ENCODE measurements at regions not wholly inside any gene's neighbourhood (a gene's known extent, or its start where the extent isn't known, plus 50 kb on each side); places are given as distances from the start of the nearest gene placed in this dataset.

DNA sequence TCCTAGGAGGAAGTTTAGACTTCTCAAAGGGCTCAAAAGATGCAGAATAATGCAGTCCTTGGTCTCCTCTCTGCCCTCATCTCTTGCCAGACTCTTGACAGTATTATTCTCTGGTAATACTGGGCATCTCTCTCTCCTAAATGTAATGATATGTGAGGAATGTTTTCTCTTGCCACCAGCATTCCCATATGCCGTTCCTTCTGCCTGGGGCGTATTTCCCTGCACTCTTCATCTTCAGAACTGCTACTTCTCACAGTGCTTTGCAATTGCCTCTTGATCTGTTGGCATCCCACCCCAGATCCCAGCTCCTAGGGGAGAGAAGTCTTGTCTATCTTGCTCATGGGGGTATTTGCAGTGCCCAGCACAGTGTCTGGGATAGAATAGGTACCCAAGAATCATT is 107.4 kb downstream of the RASSF10 start:
- Histone ChIP-seq H3K4me3 (no peak overlapping the region), H3K27ac (no peak overlapping the region), H3K9me3 (no peaks in the 10 kb centered on the region), H3K27me3 (no peaks in the 10 kb centered on the region), H3K4me1 (peaks cover under 1% of the 10 kb centered on the region), H3K36me3 (no peaks in the 10 kb centered on the region)
- TF ChIP-seq POLR2AphosphoS5 (IDR thresholded peaks at IDR 0.05) (no peak), EP300 (IDR thresholded peaks at IDR 0.05) (no peak), POLR2A (IDR thresholded peaks at IDR 0.05) (no peak)
- TF ChIP-seq, protein P1, sequence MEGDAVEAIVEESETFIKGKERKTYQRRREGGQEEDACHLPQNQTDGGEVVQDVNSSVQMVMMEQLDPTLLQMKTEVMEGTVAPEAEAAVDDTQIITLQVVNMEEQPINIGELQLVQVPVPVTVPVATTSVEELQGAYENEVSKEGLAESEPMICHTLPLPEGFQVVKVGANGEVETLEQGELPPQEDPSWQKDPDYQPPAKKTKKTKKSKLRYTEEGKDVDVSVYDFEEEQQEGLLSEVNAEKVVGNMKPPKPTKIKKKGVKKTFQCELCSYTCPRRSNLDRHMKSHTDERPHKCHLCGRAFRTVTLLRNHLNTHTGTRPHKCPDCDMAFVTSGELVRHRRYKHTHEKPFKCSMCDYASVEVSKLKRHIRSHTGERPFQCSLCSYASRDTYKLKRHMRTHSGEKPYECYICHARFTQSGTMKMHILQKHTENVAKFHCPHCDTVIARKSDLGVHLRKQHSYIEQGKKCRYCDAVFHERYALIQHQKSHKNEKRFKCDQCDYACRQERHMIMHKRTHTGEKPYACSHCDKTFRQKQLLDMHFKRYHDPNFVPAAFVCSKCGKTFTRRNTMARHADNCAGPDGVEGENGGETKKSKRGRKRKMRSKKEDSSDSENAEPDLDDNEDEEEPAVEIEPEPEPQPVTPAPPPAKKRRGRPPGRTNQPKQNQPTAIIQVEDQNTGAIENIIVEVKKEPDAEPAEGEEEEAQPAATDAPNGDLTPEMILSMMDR (IDR thresholded peaks at IDR 0.05): no peak
- no peak for DNase-seq (ENCODE audit: low spot score in 2 of 2)
- 81% methylated on average over 2 of the region's 2 CpGs for WGBS

DNA sequence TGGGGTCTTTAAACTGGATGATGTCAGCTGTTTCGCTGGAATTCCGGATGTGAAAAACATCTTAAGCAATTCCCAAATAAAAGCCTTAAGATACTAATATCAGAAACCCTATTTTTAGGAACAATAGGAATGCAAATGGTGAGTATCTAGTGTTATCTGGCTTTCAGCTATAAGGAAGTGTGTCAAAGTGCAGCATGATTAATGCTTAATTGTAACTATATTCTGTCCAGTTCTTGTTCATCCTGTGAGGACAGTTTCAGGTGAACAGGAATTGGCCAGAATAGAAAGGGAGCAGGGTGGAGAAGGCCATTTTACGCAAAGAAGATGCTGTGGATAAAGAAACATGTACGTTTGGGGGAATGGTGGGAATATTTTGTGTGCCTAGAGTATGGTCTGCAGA is 108.2 kb downstream of the RASSF10 start:
- no peak overlapping the region for H3K27ac ChIP-seq
- no peaks in the 10 kb centered on the region for H3K9me3 ChIP-seq
- H3K27me3 ChIP-seq: no peaks in the 10 kb centered on the region
- TF ChIP-seq, protein P1 (IDR thresholded peaks at IDR 0.05): no peak
- no peak for TF ChIP-seq EP300 (IDR thresholded peaks at IDR 0.05)
- no peaks in the 10 kb centered on the region for H3K36me3 ChIP-seq
- no peak for DNase-seq (ENCODE audit: low spot score in 2 of 2)
- no peaks in the 10 kb centered on the region for H3K4me1 ChIP-seq
- no peak overlapping the region for H3K4me3 ChIP-seq
- 40% methylated on average over 4 of the region's 4 CpGs for WGBS

DNA sequence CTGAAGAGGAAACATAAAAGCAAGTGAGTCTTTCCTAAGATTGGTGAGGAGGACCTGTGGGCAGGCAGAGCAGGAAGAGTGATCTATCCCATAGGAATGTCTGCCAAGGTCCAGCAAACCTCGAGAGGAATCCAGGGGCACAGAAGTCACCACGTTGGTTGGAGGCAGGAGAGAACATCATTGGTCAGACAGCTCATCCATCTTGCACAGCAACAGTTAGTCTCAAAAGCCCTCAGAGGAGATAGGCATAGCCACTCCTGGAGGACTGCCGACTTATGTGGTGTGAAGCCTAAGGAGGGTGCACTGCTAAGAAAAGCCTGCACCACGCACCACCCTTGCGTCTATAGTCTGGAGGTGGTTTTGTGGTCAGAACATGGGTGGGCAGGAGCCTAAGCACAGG is 109.1 kb downstream of the RASSF10 start:
- H3K4me3 ChIP-seq: no peak overlapping the region
- H3K9me3 ChIP-seq: no peaks in the 10 kb centered on the region
- H3K4me1 ChIP-seq: no peaks in the 10 kb centered on the region
- no peaks in the 10 kb centered on the region for H3K36me3 ChIP-seq
- H3K27me3 ChIP-seq: no peaks in the 10 kb centered on the region
- TF ChIP-seq, protein P1 (IDR thresholded peaks at IDR 0.05): no peak
- TF ChIP-seq POLR2A (IDR thresholded peaks at IDR 0.05) (no peak), EP300 (IDR thresholded peaks at IDR 0.05) (no peak), POLR2AphosphoS5 (IDR thresholded peaks at IDR 0.05) (no peak)
- no peak for DNase-seq (ENCODE audit: low spot score in 2 of 2)
- WGBS: 51% methylated on average over 2 of the region's 5 CpGs
- H3K27ac ChIP-seq: no peak overlapping the region

DNA sequence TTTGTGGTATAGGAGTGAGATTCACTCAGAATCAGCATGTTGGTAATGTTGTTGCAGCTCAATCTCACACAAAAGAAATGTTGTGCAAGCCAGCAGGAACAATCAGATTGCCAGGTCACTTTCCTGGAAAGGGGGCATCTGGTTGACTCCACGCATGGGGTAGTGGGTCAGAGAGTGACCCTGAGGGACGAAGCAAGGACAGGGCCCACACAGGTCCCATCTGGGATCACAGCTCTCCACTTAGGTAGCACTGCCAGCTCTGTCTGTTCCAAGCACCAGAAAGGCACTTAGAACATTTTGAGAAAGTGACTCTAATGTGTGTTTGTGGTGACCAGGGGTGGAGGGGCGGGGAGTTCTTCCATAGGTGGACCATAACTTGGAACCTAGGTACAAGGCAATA is 109.5 kb downstream of the RASSF10 start:
- H3K36me3 ChIP-seq: no peaks in the 10 kb centered on the region
- no peaks in the 10 kb centered on the region for H3K9me3 ChIP-seq
- WGBS: 100% methylated on average over 3 of the region's 3 CpGs
- H3K4me1 ChIP-seq: no peaks in the 10 kb centered on the region
- no peaks in the 10 kb centered on the region for H3K27me3 ChIP-seq
- TF ChIP-seq EP300 (IDR thresholded peaks at IDR 0.05) (no peak), POLR2A (IDR thresholded peaks at IDR 0.05) (no peak)
- TF ChIP-seq, protein P1 (IDR thresholded peaks at IDR 0.05): no peak
- DNase-seq (ENCODE audit: low spot score in 2 of 2): no peak
- no peak overlapping the region for H3K4me3 ChIP-seq
- H3K27ac ChIP-seq: no peak overlapping the region

DNA sequence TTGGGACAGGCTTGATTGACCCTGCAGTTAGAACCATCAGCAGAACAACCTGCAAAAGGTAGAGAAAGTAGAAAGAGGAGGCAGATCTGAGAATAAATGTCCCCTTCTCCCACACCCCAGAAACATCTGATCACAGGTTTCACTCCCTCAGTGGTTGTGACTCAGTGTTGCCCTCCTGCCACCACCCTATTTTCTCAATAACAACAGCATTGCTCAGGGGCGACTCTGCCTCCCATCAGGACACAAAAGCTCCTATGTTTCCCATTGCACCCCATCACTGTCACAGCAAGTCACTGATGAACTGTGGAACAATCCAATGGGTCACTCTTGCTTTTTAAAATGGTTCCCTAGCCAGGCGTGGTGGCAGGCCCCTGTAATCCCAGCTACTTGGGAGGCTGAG is 110.2 kb downstream of the RASSF10 start:
- Histone ChIP-seq H3K36me3 (no peaks in the 10 kb centered on the region), H3K27me3 (no peaks in the 10 kb centered on the region), H3K9me3 (no peaks in the 10 kb centered on the region), H3K27ac (no peak overlapping the region), H3K4me1 (no peaks in the 10 kb centered on the region), H3K4me3 (no peak overlapping the region)
- DNase-seq (ENCODE audit: low spot score in 2 of 2): no peak
- no peak for TF ChIP-seq EP300 (IDR thresholded peaks at IDR 0.05)
- TF ChIP-seq, protein P1 (IDR thresholded peaks at IDR 0.05): no peak
- no peak for TF ChIP-seq POLR2AphosphoS5 (IDR thresholded peaks at IDR 0.05)
- TF ChIP-seq POLR2A (IDR thresholded peaks at IDR 0.05): no peak
- 89% methylated on average over 2 of the region's 2 CpGs for WGBS
